Neural progenitor cell (in vitro differentiated cells): ENCODE measurements at regions not wholly inside any gene's neighbourhood (a gene's known extent, or its start where the extent isn't known, plus 50 kb on each side); places are given as distances from the start of the nearest gene placed in this dataset.

ENCODE experiments used
- DNase-seq: peaks from one replicate; pipeline ENCODE4 v3.0.0-alpha.2; 2016; ENCODE audit warnings: low spot score
- H2AFZ ChIP-seq: fragments of 200-600 bp; sonication (generic); replicated peaks from 2 replicates; pipeline ENCODE4 v1.6.1; 2016; ENCODE audit warnings: antibody characterized with exemption
- H3F3A ChIP-seq: fragments of 200-600 bp; sonication (generic); 2 replicates; pipeline ENCODE4 v1.6.1; 2016; ENCODE audit warnings: antibody characterized with exemption, low read depth
- H3K27ac ChIP-seq: fragments of 200-600 bp; sonication (generic); 2 replicates; pipeline ENCODE4 v1.5.1; 2016; ENCODE audit warnings: mild to moderate bottlenecking
- H3K27me3 ChIP-seq: fragments of 200-600 bp; sonication (generic); 2 replicates; pipeline ENCODE4 v1.6.1; 2016; ENCODE audit warnings: mild to moderate bottlenecking, moderate library complexity
- H3K36me3 ChIP-seq: fragments of 200-600 bp; sonication (generic); 2 replicates; pipeline ENCODE4 v1.5.1; 2016
- H3K4me1 ChIP-seq: fragments of 200-600 bp; sonication (generic); 2 replicates; pipeline ENCODE4 v1.6.1; 2016; ENCODE audit warnings: mixed run types
- H3K4me2 ChIP-seq: fragments of 200-600 bp; sonication (generic); 2 replicates; pipeline ENCODE4 v1.6.1; 2016
- H3K4me3 ChIP-seq: fragments of 200-600 bp; sonication (generic); 2 replicates; pipeline ENCODE4 v1.5.1; 2016
- H3K79me2 ChIP-seq: fragments of 200-600 bp; sonication (generic); 2 replicates; pipeline ENCODE4 v1.6.1; 2016; ENCODE audit warnings: low read depth
- H3K9ac ChIP-seq: fragments of 200-600 bp; sonication (generic); 2 replicates; pipeline ENCODE4 v1.6.1; 2016
- H3K9me3 ChIP-seq: fragments of 200-600 bp; sonication (generic); 2 replicates; pipeline ENCODE4 v1.5.1; 2016; ENCODE audit warnings: low read depth
- H4K20me1 ChIP-seq: fragments of 200-600 bp; sonication (generic); 2 replicates; pipeline ENCODE4 v1.6.1; 2016; ENCODE audit warnings: low read depth
- H3K27ac Mint-ChIP-seq: 3 replicates; pipeline ENCODE4 v1.8.0; 2021; ENCODE audit warnings: mixed read lengths
- H3K27me3 Mint-ChIP-seq: 2 replicates; pipeline ENCODE4 v1.8.0; 2022; ENCODE audit warnings: low read depth, mild to moderate bottlenecking, inconsistent platforms, moderate library complexity, mixed read lengths; ENCODE audit not compliant: insufficient read depth
- H3K36me3 Mint-ChIP-seq: 3 replicates; pipeline ENCODE4 v1.8.0; 2021; ENCODE audit warnings: mixed read lengths
- H3K4me1 Mint-ChIP-seq: 3 replicates; pipeline ENCODE4 v1.8.0; 2021; ENCODE audit warnings: mixed read lengths
- H3K4me3 Mint-ChIP-seq: 3 replicates; pipeline ENCODE4 v1.8.0; 2021; ENCODE audit warnings: mild to moderate bottlenecking, moderate library complexity, mixed read lengths
- H3K9me3 Mint-ChIP-seq: 3 replicates; pipeline ENCODE4 v1.8.0; 2020; ENCODE audit warnings: mixed read lengths
- EZH2 ChIP-seq: fragments of 200-600 bp; sonication (generic); IDR thresholded peaks from 2 replicates; pipeline ENCODE4 v1.6.1; 2017; ENCODE audit warnings: antibody characterized with exemption, mild to moderate bottlenecking, moderate library complexity
- EZH2phosphoT487 ChIP-seq: fragments of 200-600 bp; sonication (generic); IDR thresholded peaks from 2 replicates; pipeline ENCODE4 v1.6.1; 2017; ENCODE audit warnings: antibody characterized with exemption
- TF ChIP-seq, protein P1 (sequence below): fragments of 200-600 bp; sonication (generic); IDR thresholded peaks from 2 replicates; pipeline ENCODE4 v1.5.1; 2017; ENCODE audit warnings: antibody characterized with exemption, mild to moderate bottlenecking

DNA sequence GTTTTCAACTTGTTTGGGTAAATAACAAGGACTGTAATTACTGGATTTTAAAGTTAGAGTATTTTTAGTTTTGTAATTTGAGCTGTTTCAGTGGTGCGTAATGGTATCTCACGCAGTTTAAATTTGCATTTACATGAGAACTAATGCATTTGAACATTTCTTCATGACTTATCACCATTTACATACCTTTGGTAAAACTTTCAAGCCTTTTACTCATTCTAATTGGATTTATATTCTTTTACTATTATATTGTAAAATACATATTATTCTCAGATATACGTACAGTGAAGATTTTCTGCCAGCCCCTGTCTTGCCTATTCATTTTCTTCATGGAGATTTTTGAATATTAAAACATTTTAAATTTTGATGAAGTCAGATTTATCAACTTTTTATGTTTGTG, 703.8 kb downstream of the MECOM start:
- no peaks in the 10 kb centered on the region for H3K36me3 Mint-ChIP-seq

DNA sequence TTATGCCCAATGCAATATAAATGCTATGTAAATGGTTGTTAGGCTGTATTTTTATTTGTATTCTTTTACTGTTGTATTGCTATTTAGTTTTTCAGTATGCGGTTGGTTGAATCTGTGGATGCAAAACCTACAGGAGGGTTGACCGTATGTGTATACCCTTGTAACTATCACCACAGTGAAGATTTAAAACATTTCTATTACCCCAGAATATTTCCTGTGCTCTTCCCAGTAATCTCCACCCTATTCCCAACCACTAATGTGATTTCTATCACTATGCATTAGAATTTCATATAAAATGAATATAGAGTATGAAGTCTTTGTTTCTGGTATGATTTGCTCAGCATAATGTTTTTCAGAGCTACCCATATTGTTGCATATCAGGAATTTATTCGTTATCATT, 705.0 kb downstream of the MECOM start:
- H3K27me3 Mint-ChIP-seq: no peaks in the 10 kb centered on the region
- DNase-seq: no peak
- Histone ChIP-seq H3K27me3 (no peaks in the 10 kb centered on the region), H3K4me1 (peaks cover 3% of the 10 kb centered on the region), H3K79me2 (no peaks in the 10 kb centered on the region), H3K27ac (no peak overlapping the region), H3K9me3 (no peaks in the 10 kb centered on the region), H4K20me1 (no peaks in the 10 kb centered on the region), H3K9ac (no peak overlapping the region), H3K4me2 (no peak overlapping the region), H3K36me3 (no peaks in the 10 kb centered on the region), H2AFZ (no peak overlapping the region), H3F3A (peaks cover 3% of the 10 kb centered on the region), H3K4me3 (no peak overlapping the region)
- H3K36me3 Mint-ChIP-seq: no peaks in the 10 kb centered on the region
- peaks cover 5% of the 10 kb centered on the region for H3K9me3 Mint-ChIP-seq
- no peak overlapping the region for H3K4me3 Mint-ChIP-seq
- TF ChIP-seq EZH2 (no peak), EZH2phosphoT487 (no peak)
- TF ChIP-seq, protein P1, sequence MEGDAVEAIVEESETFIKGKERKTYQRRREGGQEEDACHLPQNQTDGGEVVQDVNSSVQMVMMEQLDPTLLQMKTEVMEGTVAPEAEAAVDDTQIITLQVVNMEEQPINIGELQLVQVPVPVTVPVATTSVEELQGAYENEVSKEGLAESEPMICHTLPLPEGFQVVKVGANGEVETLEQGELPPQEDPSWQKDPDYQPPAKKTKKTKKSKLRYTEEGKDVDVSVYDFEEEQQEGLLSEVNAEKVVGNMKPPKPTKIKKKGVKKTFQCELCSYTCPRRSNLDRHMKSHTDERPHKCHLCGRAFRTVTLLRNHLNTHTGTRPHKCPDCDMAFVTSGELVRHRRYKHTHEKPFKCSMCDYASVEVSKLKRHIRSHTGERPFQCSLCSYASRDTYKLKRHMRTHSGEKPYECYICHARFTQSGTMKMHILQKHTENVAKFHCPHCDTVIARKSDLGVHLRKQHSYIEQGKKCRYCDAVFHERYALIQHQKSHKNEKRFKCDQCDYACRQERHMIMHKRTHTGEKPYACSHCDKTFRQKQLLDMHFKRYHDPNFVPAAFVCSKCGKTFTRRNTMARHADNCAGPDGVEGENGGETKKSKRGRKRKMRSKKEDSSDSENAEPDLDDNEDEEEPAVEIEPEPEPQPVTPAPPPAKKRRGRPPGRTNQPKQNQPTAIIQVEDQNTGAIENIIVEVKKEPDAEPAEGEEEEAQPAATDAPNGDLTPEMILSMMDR: no peak
- no peak overlapping the region for H3K27ac Mint-ChIP-seq
- H3K4me1 Mint-ChIP-seq: peaks cover 4% of the 10 kb centered on the region

More for the DNA sequence above, 703.8 kb downstream of the MECOM start:
- no peak overlapping the region for H3K27ac Mint-ChIP-seq
- no peak overlapping the region for H3K4me3 Mint-ChIP-seq
- no peaks in the 10 kb centered on the region for H3K79me2 ChIP-seq
- H3K4me1 ChIP-seq: no peaks in the 10 kb centered on the region
- H3K27me3 Mint-ChIP-seq: no peaks in the 10 kb centered on the region
- H3K27me3 ChIP-seq: no peaks in the 10 kb centered on the region
- no peak for DNase-seq
- H3K36me3 ChIP-seq: no peaks in the 10 kb centered on the region
- H3K9me3 Mint-ChIP-seq: no peaks in the 10 kb centered on the region
- no peaks in the 10 kb centered on the region for H4K20me1 ChIP-seq
- H2AFZ ChIP-seq: no peak overlapping the region
- no peak overlapping the region for H3K27ac ChIP-seq
- H3K4me1 Mint-ChIP-seq: no peaks in the 10 kb centered on the region
- no peak overlapping the region for H3K4me2 ChIP-seq
- H3K9ac ChIP-seq: no peak overlapping the region
- TF ChIP-seq, protein P1: no peak
- no peak for TF ChIP-seq EZH2
- no peak for TF ChIP-seq EZH2phosphoT487
- no peak overlapping the region for H3K4me3 ChIP-seq
- no peaks in the 10 kb centered on the region for H3K9me3 ChIP-seq
- H3F3A ChIP-seq: no peaks in the 10 kb centered on the region

DNA sequence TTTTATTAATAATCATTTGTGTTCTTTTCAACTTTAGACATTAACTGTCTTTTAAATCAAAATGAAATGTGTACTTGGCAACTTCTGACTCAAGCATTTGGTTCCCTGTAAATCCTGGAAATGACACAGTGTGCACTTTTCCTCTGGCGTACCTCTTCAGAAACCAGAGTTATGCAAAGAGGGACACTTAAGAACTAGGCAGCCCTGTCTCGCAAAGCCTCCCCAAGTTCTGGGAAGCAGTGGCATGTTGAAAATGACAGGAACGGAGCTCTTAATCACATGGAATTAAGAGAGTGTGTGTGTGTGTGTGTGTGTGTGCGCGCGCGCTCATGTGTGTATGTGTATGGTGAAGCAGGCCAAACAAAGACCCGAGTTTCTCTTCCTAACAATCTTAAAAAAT, 707.4 kb downstream of the MECOM start:
- Mint-ChIP-seq H3K4me1 (peaks cover 16% of the 10 kb centered on the region), H3K36me3 (no peaks in the 10 kb centered on the region), H3K27me3 (no peaks in the 10 kb centered on the region), H3K4me3 (no peak overlapping the region), H3K9me3 (peaks cover 5% of the 10 kb centered on the region), H3K27ac (no peak overlapping the region)
- DNase-seq: no peak
- no peaks in the 10 kb centered on the region for H4K20me1 ChIP-seq
- H3F3A ChIP-seq: peaks cover 12% of the 10 kb centered on the region
- no peak overlapping the region for H3K4me3 ChIP-seq
- H3K27ac ChIP-seq: no peak overlapping the region
- no peak overlapping the region for H2AFZ ChIP-seq
- no peaks in the 10 kb centered on the region for H3K36me3 ChIP-seq
- H3K9me3 ChIP-seq: no peaks in the 10 kb centered on the region
- H3K27me3 ChIP-seq: no peaks in the 10 kb centered on the region
- H3K79me2 ChIP-seq: no peaks in the 10 kb centered on the region
- no peak for TF ChIP-seq EZH2phosphoT487
- TF ChIP-seq, protein P1: no peak
- no peak for TF ChIP-seq EZH2
- no peak overlapping the region for H3K9ac ChIP-seq
- no peak overlapping the region for H3K4me2 ChIP-seq
- peaks cover 19% of the 10 kb centered on the region for H3K4me1 ChIP-seq
